COR-L47 (cell line): ENCODE measurements at regions not wholly inside any gene's neighbourhood (a gene's known extent, or its start where the extent isn't known, plus 50 kb on each side); places are given as distances from the start of the nearest gene placed in this dataset.
"Not testable (repeated sequence)": the region's sequence is repeated elsewhere in the genome, so short reads cannot be mapped to it uniquely, and the experiment has no call there.

Source experiments
- DNase-seq: peaks from one replicate; lab custom pipeline; 2025; lab: John Stamatoyannopoulos, UW

DNA sequence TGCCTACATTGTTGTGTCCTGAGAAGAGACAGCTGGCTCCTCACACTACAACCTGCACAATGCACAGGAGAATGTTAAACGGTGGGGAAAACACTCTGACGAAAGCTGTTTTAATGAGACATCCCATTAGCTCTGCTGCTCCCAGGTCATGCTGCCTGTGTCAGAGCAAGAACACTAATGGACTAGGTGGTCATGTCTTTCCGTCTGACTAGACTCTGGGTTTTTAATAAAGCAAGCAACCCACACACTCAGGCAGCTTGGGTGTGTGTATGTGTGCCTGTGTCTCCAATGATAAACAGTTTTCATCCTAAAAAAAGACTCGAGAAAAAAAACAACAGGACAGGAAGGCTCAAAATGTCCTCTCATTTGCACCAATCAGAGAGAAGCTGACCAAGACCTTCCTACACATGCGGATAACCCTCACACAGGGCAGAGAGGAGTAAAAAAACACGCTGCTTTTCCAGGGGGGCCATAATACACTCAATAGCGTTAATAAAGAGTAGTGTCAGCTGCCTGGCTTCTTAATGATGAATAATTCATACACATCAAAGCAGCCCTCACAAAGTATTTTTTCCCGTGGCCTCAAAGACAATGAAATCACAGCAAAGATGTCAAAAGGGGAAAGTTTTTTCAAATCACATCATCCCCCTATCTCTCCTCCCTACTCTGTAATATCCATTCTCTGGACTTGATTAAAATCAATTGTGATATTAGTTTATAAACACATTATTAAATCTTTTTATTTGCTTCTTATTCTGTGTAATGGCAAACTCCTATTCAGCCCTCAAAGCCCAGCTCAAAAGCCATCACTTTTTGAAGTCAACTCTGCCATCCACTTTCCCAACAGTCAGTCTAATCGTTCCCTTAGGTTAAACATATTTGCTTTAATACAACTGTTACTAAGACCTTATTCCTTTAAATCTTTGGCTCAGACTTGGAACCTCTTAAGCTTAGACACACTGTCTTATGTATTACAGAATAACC is 244.2 kb upstream of the CDH11 start:
- DNase-seq: no peak

DNA sequence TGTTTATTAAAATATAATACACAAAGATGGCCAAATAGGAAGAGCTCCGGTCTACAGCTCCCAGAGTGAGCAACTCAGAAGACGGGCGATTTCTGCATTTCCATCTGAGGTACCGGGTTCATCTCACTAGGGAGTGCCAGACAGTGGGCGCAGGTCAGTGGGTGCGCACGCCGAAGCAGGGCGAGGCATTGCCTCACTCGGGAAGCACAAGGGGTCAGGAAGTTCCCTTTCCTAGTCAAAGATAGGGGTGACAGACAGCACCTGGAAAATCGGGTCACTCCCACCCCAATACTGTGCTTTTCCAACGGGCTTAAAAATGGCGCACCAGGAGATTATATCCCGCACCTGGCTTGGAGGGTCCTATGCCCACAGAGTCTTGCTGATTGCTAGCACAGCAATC is 234.9 kb upstream of the CDH11 start:
- DNase-seq: not testable (repeated sequence)

DNA sequence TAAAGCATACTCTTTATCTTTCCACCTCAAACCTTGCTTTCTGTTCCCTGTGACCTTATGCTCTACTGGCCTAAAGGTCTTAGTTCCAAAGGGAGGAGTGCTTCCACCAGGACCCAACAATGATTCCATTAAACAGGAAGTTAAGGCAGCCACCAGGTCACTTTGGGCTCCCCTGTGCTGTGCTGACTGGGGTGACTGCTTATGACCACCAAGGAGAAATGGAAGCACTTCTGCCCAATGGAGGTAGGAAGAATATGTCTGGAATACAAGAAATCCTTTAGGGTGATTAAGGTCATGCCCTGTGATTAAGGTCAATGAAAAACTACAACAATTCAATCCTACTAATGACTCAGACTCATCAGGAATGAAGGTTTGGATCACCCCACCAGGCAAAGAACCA is 233.8 kb upstream of the CDH11 start:
- DNase-seq: no peak

DNA sequence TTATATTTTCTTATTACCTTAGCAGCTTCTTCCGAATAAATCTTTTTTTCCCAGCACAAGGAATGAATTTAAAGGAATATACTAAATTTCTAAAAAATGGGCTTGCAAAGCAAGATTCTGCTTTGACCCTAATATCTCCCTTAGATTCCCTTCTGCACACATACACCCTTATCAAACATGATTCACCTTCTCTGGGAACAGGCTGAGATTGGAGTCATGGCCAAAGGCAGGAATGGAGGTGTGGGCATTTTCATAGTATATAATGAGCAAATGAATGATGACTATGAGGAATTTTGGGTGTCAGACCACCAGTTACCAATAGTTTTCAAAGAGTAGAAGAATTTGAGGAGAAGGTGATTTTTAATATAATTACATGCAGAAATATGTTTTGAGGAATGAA is 231.3 kb upstream of the CDH11 start:
- no peak for DNase-seq

DNA sequence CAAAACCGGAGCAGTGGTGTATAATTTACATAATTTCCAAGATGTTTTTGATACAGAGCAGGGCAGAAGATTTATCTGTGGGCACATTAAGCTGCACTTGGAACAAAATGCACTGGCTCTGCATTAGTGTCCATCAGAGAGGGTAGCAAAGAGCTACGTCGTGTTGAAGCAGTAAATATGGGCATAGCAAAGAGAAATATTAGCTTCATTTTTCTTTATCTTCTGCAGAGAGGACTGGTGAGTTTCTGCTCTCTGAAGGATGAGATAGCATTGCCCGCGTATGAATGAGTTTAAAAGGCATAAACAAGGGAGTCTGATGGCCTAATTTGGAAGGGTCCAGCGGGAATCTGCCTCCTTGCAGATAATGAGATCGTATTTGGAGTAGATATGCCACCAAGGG is 227.8 kb upstream of the CDH11 start:
- DNase-seq: no peak

DNA sequence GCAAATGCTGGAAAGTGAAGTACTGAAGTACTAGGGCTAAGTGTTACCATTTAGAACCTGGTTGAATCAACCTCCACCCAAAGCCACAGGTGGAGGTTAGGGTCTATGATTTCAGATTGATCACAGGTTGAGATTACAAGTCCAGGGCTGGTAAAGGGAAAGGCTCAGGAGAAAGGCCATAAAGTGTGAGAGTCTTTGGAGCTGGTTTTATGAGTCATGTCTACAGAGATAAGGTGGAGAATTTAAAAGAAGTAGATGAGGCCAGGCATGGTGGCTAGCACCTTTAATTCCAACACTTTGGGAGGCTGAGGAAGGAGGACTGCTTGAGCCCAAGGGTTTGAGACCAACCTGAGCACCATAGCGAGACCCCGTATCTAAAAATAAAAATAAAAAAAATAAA is 221.7 kb upstream of the CDH11 start:
- DNase-seq: no peak

DNA sequence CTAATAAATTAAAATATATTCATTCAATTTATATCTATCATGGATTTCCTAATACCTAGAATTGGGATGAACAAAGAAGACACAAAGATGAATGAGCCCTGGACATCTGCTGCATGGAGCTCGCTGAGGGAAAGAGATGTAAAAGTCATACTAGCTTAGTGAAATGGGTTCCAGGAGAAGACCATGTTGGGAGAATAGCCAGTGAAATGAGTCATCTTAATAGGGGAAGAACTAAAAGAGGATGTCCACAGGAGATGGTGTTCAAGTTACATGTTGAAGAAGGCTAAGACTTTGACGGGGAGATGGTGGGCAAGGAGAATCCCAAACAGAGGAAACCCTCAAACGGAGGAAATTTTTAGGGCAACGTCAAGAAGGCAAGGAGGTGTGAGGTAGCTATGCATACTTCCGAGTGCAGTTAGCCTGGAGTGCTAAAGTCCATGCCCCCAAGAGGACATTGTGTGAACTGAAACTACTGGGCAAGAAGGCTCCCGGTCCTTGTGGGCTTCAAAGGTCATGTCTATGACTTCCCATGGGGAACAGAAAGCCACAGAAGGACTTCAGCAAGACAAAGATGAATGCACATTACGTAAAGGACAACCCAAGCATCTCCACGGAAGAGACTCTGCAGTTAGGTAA is 220.5 kb upstream of the CDH11 start:
- DNase-seq: no peak

DNA sequence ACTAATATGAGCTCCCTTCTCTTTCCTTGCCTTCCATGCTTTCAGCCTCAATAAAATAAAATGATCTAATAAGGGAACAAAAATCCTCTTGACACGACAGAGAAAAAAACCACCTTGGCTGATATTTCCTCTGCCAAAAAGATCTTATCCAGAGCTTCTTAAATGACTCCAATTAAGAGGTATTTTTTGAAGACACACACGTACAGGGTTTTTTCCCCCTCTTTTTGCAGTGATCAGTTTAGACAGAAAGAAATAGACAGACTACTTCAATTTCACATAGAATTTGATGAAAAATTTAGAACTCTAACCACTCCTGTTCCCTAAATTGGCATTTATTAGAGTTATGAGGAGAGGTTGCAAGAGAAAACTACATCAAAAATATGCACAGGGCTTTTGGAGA is 217.2 kb upstream of the CDH11 start:
- DNase-seq: no peak

DNA sequence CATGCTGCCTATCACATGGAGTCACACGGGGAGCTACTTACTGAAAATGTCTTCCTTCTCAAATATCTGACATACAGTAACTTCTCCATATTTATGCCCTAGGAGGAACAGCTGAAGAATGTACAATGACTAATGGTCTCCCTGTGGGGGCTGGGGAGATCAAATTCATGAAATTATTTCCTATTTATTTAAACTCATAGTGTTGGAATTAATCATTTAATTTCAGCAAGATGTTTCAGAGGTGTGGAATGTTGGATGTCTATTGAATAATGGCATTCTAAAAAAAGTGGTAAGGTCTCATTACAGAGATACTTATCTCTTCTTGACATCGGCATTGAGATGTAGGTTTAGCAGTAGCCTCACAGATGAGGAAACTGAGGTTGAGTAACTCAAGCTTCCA is 214.3 kb upstream of the CDH11 start:
- DNase-seq: no peak

DNA sequence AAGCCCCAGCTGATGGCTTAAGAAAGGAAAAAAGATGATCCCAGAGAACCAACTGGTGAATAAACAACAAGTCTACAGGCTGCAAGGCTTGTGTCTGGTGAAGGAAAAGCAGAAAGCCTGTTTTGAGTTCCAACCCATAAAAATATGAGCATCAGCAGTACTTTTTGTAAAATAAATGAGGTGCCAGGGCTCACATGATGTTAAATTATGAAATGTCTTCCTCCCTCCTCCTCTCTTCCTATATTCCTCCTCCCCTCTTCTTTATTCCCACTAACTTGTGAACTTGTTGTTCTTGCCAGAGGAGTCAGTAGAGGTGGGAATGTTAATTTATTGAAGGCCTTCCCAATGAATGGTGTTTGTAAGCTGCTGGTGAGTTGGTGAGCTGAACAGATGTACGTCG is 212.2 kb upstream of the CDH11 start:
- DNase-seq: no peak

DNA sequence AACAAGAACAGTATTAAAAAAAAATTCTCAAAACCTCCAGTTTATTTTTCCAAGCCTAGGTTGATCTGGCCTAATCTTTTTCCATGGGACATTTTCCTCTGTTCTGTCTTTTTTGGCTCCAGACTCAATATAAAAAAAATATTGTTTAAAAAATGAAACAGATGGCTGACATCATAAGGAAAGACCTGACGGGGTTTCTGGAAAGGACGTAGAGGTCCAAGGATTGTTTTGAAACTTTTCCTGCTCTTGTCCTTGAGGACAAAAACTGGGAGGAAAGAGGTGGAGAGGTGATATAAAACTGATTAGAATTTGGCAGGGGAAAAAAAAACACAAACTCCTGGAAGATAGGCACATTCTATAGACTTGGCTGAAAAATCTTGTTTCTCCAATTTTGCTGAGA is 211.4 kb upstream of the CDH11 start:
- no peak for DNase-seq

DNA sequence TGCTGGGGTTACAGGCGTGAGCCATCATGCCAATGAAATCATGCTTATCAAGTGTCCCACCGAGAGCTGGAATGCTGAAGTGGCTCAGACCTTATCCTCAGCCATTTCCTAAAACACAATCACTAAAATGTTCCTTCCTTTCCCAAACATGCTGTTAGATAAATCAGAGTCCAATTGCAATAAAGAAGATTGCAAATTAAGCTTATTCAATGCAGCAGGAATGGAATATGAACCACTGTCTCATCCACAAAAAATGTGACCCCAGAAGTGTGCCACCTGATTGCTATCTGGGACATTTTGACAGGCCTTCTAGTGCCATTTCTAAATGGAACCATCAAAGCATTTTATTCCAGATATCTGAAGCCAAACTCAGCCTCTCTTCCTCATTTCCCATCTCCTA is 205.5 kb upstream of the CDH11 start:
- DNase-seq: no peak

DNA sequence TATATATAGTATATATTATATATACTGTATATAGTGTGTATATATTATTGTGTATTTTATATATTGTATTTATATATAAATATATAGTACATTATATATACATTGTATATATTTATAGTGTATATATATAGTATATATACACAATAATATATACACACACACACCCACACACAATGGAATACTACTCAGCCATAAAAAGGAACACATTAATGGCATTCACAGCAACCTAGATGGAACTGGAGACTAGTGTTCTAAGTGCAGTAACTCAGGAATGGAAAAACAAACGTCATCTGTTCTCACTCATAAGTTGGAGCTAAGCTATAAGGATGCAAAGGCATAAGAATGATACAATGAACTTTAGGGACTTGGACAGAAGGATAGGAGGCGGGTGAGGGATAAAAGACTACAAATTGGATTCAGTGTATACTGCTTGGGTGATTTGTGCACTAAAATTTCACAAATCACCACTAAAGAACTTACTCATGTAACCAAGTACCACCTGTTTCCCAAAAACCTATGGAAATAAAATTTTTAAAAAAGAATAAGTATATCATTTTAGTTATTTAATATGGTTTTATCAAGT is 201.9 kb upstream of the CDH11 start:
- DNase-seq: no peak

DNA sequence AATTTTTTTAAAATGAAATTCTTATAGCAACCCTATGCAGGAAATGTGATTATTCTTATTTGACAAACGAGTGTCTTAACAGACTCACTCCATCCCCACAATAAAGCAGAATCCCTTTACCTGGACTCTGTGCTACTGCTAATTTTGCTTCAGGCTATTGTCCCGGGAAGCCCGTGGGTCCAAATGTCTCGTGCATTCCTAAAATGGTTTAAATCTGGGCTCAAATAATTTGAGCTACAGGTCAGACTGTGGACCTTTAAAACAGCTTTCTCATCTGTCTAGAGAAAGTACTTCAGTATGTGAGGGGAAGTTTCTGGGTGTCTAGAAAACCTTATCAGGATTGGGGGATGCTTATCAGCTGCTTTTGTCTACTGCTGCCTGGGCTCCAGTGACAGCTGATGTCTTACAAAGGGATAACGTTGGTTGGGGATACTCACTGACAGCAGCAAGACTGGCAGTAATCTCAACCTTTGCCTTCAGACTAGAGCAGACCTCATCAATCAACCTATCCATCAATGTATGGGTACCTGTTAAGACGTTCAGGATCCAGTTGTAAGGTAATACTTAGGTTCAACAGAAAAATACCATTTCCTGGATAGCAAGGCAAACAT is 197.9 kb upstream of the CDH11 start:
- no peak for DNase-seq

DNA sequence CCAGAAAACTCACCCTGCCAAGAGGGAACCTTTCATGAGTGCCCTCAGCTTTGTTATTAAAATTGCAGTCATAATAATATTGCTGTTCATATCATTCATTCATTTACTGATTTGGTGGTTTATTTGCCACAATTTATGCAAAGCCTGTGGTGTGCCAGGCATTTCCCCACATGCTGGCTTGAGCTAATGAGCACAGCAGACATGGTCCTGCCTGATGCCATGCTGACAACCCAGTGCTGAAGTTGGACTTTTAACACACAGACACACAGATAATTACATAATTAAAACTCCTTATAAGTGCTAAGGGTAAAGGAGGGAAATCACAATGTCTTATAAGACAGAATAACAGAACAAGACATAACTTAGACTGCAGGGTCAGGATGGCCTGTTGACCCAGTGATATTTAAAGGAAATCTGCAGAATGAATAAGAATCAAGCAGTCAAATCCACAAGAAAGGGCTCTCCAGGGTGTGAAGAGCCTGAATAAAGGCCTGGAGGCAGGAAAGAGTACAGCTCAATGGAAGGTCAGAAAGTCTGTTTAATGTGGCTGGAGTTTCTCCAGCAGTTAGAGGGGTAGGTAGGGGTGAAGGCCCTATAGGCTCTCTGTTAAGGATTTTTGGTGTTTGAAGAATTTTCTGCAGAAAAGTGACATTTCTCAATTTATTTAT is 196.9 kb upstream of the CDH11 start:
- DNase-seq: no peak

DNA sequence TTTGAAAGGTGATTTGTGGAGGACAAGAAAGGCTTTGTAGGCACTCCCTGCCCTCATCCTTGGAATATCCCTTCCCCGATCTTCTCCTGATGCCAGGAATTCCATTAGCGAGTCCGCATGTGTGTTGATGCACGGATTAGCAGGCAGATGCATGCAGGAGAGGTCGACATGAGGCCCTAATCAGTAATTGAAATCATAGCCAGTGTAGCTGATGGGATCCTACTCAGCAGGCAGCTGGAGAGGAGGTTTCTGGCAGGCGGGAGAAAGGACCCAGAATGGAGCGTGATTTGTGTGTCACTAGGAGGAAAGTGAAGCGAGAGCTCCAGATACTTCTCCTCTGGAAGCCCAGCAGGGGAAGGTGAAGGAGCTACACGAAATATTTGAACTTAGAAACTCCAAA is 196.3 kb upstream of the CDH11 start:
- no peak for DNase-seq

DNA sequence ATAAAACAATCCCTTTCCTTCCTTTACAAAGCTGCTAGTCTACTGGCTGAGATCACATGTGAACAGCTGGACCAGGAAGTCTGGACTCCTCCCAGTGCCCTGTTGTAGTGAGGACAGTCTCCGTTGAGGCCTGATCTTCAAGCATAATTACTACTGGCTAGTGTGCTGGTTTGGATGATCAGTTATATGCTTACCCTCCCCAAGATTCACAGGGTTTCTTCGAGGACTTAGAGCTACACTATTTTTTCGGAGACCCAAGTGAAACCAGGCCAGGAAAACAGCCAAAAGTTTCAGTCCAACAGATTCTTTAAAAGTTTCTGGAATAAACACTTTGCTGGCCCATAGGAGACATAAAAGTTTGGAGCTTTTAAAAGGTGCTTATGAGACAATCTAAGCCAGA is 194.9 kb upstream of the CDH11 start:
- no peak for DNase-seq

DNA sequence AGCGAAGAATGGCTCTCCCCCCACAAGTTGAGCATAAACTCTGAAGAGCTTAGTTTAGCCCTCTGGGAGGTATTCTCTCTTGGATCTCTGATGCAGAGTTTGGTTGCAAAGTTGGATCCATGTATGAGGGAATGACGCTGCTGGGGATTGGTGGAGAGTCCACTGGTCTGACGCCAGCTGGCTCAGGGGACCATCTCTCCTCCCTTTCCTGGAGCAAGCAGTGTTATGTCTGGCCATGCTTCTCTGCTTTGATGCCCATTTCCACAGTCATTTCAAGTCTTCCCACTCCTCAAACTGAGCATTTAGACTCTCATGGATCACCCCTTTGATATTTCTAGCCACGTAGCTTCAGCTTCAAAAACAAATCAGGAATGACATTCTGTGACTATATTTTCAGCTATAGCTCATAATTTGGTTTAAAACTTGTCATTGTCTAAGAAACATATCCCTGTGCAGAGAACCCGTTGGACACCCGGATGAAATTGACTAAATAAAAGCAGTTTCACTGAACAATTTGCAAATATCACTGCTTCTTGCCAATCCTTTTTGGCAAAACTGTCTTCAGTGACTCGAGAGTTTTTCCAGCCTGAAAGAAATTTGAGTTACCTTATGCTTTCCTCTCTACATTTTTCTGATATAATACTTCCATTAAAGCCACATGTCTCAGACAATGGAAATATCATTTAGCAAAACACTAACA is 193.4 kb upstream of the CDH11 start:
- no peak for DNase-seq

DNA sequence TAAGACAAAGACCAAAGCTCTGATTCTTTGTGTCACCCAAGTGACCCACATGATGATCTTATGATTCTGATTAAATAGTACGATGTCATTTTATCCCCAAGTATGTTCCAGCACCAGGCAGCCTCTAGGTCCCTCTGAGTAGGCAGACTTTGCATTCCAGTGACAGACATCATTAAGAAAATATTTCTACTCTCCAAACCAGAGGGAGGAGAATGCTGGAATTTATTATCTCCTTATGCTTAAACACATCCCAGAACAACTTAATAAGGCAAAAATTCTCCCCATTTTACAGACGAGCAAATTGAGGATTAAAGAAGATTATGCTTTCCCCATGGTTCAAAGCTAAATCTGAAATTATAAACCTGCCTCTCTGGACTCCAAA is 192.8 kb upstream of the CDH11 start:
- DNase-seq: no peak

DNA sequence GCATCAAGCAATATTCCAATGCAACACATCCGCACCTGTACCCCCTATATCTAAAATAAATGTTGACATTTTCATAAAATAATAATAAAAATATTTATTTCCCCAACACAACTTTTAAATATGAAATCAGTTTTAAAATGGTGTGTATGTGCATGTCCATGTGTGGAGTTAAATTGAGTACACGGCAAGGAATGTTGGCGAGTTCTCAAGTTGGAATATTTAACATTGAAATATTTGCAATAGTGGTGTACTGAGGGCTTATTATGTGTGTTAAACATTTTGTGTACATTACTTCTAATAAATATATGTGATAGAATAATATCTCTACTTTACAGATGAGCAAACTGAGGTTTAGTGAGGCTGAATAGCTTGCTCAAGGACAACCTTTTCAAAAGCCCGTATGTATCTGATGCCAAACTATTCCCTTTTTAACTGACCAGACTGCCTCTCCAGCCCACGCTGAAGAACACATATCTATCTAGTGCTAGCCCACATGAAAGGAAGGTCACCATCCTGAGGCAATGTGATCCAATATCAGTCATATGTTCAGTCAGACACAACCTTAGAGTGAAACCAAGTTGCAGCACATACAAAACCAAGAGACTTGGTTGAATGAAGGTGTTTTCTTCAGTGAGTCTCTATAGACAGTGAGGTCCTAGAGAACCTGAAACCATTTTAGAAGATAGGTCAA is 192.2 kb upstream of the CDH11 start:
- DNase-seq: no peak

DNA sequence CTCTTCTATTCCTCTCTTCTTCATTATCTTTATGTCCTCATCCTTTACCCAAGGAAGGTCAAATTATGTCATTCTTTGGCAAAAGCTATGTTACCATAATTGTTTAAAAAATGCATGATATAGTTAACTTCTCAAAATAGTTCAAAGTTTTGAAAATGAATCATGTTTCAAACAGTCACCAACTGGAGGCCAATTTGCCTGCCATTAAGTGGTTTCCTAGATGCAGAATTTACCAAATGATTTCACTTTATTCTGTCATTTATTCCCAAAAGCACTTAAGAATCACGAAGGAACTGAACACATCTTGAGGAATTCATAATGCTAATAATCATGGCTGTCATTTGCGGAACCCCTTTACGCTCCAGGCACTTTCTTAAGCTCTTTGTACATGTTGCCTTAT is 190.9 kb upstream of the CDH11 start:
- no peak for DNase-seq
